IMR-90 (cell line): ENCODE measurements at regions not wholly inside any gene's neighbourhood (a gene's known extent, or its start where the extent isn't known, plus 50 kb on each side); places are given as distances from the start of the nearest gene placed in this dataset.

ENCODE experiments used
- ATAC-seq: fragments of 200-7000 bp; cut with Tn5 transposase; 2 replicates; pipeline ENCODE4 v1.9.1; 2020; ENCODE audit warnings: low read depth, mild to moderate bottlenecking, moderate library complexity
- BruUV-seq: library from RNA; stranded (reverse); fragments of 400-500 nt; replicated peaks from 2 replicates; lab custom pipeline; 2021; lab: Mats Ljungman, UMichigan
- CTCF ChIA-PET: fragments of 300-600 bp; formaldehyde crosslinking; extraction: SDS; loops from one replicate; lab custom pipeline; 2021; ENCODE audit warnings: antibody characterized with exemption; lab: Yijun Ruan, JAX
- POLR2A ChIA-PET: fragments of 300-600 bp; sonication (Branson Sonifier 250); formaldehyde crosslinking; loops from one replicate; lab custom pipeline; 2022; ENCODE audit warnings: antibody characterized with exemption; ENCODE audit not compliant: unreplicated experiment; lab: Charles Lee
- DNase-seq: peaks from one replicate; pipeline ENCODE4 v3.0.0; 2013
- H2AFZ ChIP-seq: replicated peaks from 2 replicates; pipeline ENCODE3; 2013; ENCODE audit warnings: low read length, mild to moderate bottlenecking; ENCODE audit not compliant: poor library complexity
- H2AK5ac ChIP-seq: 2 replicates; pipeline ENCODE4 v1.6.1; 2013; ENCODE audit warnings: low read depth, low read length, inconsistent platforms
- H2AK9ac ChIP-seq: replicated peaks from 2 replicates; pipeline ENCODE3; 2013; ENCODE audit warnings: mild to moderate bottlenecking, low read depth, low read length, moderate library complexity; ENCODE audit not compliant: poor library complexity
- H2BK120ac ChIP-seq: 2 replicates; pipeline ENCODE4 v1.6.1; 2013; ENCODE audit warnings: low read depth, low read length, inconsistent platforms
- H2BK15ac ChIP-seq: 3 replicates; pipeline ENCODE4 v1.6.1; 2013; ENCODE audit warnings: low read depth, low read length, inconsistent platforms
- H2BK20ac ChIP-seq: 2 replicates; pipeline ENCODE4 v1.6.1; 2013; ENCODE audit warnings: low read depth, mild to moderate bottlenecking, inconsistent platforms, low read length, moderate library complexity
- H2BK5ac ChIP-seq: 2 replicates; pipeline ENCODE4 v1.6.1; 2013; ENCODE audit warnings: mild to moderate bottlenecking, low read depth, low read length, inconsistent platforms; ENCODE audit not compliant: poor library complexity, severe bottlenecking
- H3K14ac ChIP-seq: replicated peaks from 2 replicates; pipeline ENCODE4 v1.6.1; 2013; ENCODE audit warnings: low read depth, low read length, inconsistent platforms
- H3K18ac ChIP-seq: 2 replicates; pipeline ENCODE4 v1.6.1; 2013; ENCODE audit warnings: low read depth, low read length, control low read depth
- H3K23ac ChIP-seq: 2 replicates; pipeline ENCODE4 v1.6.1; 2013; ENCODE audit warnings: low read depth, low read length, inconsistent platforms
- H3K27ac ChIP-seq: 2 replicates; pipeline ENCODE4 v1.5.1; 2013; ENCODE audit warnings: mild to moderate bottlenecking, control low read depth, low read length; ENCODE audit not compliant: insufficient read depth
- H3K27me3 ChIP-seq: 2 replicates; pipeline ENCODE4 v1.6.1; 2013; ENCODE audit warnings: low read length; ENCODE audit not compliant: control insufficient read depth, insufficient read depth
- H3K36me3 ChIP-seq: 2 replicates; pipeline ENCODE4 v1.6.1; 2013; ENCODE audit warnings: low read length, mixed read lengths; ENCODE audit not compliant: control insufficient read depth, insufficient read depth
- H3K4ac ChIP-seq: 2 replicates; pipeline ENCODE4 v1.6.1; 2013; ENCODE audit warnings: low read depth, low read length, inconsistent platforms
- H3K4me1 ChIP-seq: 2 replicates; pipeline ENCODE4 v1.6.1; 2013; ENCODE audit warnings: low read length, mixed read lengths; ENCODE audit not compliant: control insufficient read depth, insufficient read depth
- H3K4me2 ChIP-seq: 2 replicates; pipeline ENCODE4 v1.6.1; 2013; ENCODE audit warnings: low read depth, mild to moderate bottlenecking, control low read depth, low read length, moderate library complexity
- H3K4me3 ChIP-seq: 2 replicates; pipeline ENCODE4 v1.5.1; 2013; ENCODE audit warnings: low read depth, mild to moderate bottlenecking, control low read depth, low read length, moderate library complexity; ENCODE audit not compliant: insufficient read depth
- H3K56ac ChIP-seq: 2 replicates; pipeline ENCODE4 v1.6.1; 2013; ENCODE audit warnings: low read length, inconsistent platforms; ENCODE audit not compliant: insufficient read depth; ENCODE audit errors: extremely low read depth
- H3K79me1 ChIP-seq, 2 experiments: 2 replicates each; pipeline ENCODE4 v1.6.1; 2013; ENCODE audit warnings: low read length in 2 of 2, inconsistent platforms in 1 of 2, low read depth in 1 of 2
- H3K9ac ChIP-seq: 2 replicates; pipeline ENCODE4 v1.6.1; 2013; ENCODE audit warnings: low read depth, low read length, control low read depth
- H3K9me1 ChIP-seq: 2 replicates; pipeline ENCODE4 v1.6.1; 2013; ENCODE audit warnings: low read length, inconsistent platforms; ENCODE audit not compliant: insufficient read depth
- H3K9me3 ChIP-seq: 2 replicates; pipeline ENCODE4 v1.6.1; 2013; ENCODE audit warnings: low read length; ENCODE audit not compliant: control insufficient read depth, insufficient read depth
- H4K20me1 ChIP-seq: 2 replicates; pipeline ENCODE4 v1.6.1; 2013; ENCODE audit warnings: low read length, inconsistent platforms; ENCODE audit not compliant: insufficient read depth
- H4K5ac ChIP-seq: 2 replicates; pipeline ENCODE4 v1.6.1; 2013; ENCODE audit warnings: mild to moderate bottlenecking, low read depth, low read length, control low read depth
- H4K8ac ChIP-seq, 2 experiments: 2 replicates each; pipeline ENCODE4 v1.6.1; 2013; ENCODE audit warnings: low read depth in 2 of 2, low read length in 2 of 2, control low read depth in 1 of 2, inconsistent platforms in 1 of 2
- H4K91ac ChIP-seq: 2 replicates; pipeline ENCODE4 v1.6.1; 2013; ENCODE audit warnings: low read depth, low read length, inconsistent platforms; ENCODE audit not compliant: insufficient read depth
- CEBPB ChIP-seq: IDR thresholded peaks from 2 replicates; pipeline ENCODE4 v1.6.1; 2012; ENCODE audit warnings: low read depth, low read length, improper control_type of control experiment
- ELK1 ChIP-seq: fragments of 150-350 bp; IDR thresholded peaks from 2 replicates; pipeline ENCODE4 v1.6.1; 2016; ENCODE audit warnings: low read depth, mild to moderate bottlenecking, low read length, moderate library complexity, borderline replicate concordance
- FOS ChIP-seq: fragments of 150-350 bp; IDR thresholded peaks from 2 replicates; pipeline ENCODE4 v1.6.1; 2016; ENCODE audit warnings: low read depth, low read length
- MAFK ChIP-seq: IDR thresholded peaks from 2 replicates; pipeline ENCODE4 v1.6.1; 2012; ENCODE audit warnings: low read depth, low read length, improper control_type of control experiment
- MXI1 ChIP-seq: IDR thresholded peaks from 2 replicates; pipeline ENCODE4 v1.6.1; 2012; ENCODE audit warnings: low read depth, mild to moderate bottlenecking, low read length, moderate library complexity, borderline replicate concordance
- NFE2L2 ChIP-seq: fragments of 150-350 bp; IDR thresholded peaks from 2 replicates; pipeline ENCODE4 v1.6.1; 2016; ENCODE audit warnings: low read depth, mild to moderate bottlenecking, low read length
- POLR2A ChIP-seq: IDR thresholded peaks from 2 replicates; pipeline ENCODE4 v1.6.1; 2012; ENCODE audit warnings: mild to moderate bottlenecking, low read depth, low read length
- RCOR1 ChIP-seq: IDR thresholded peaks from 2 replicates; pipeline ENCODE4 v1.6.1; 2012; ENCODE audit warnings: mild to moderate bottlenecking, low read length, improper control_type of control experiment; ENCODE audit not compliant: insufficient replicate concordance
- RFX5 ChIP-seq: IDR thresholded peaks from 2 replicates; pipeline ENCODE4 v1.8.0; 2012; ENCODE audit warnings: low read depth, mild to moderate bottlenecking, low read length, moderate library complexity
- SMC3 ChIP-seq: fragments of 150-350 bp; IDR thresholded peaks from 2 replicates; pipeline ENCODE4 v1.6.1; 2016; ENCODE audit warnings: low read depth, mild to moderate bottlenecking, antibody characterized with exemption, low read length, moderate library complexity
- USF2 ChIP-seq: fragments of 150-350 bp; IDR thresholded peaks from 2 replicates; pipeline ENCODE4 v1.6.1; 2017; ENCODE audit warnings: mild to moderate bottlenecking, antibody characterized with exemption, low read length, low read depth
- dilution Hi-C: fragments of 300-500 bp; cut with HindIII; formaldehyde crosslinking; loops from one replicate; pipeline ENCODE4 v1.14.3; 2018; ENCODE audit warnings: low sequenced_read_pairs; ENCODE audit not compliant: unreplicated experiment
- in situ Hi-C: fragments of 300-500 bp; cut with MboI; formaldehyde crosslinking; loops from 3 replicates; pipeline ENCODE4 v1.14.3; 2019; ENCODE audit warnings: low sequenced_read_pairs, inconsistent platforms, mixed read lengths
- intact Hi-C: fragments of 100-400 bp; cut with micrococcal nuclease; formaldehyde crosslinking; loops from 2 replicates; pipeline ENCODE4 v1.10.0; 2022
- TF ChIP-seq, protein P1 (sequence below): conservative IDR thresholded peaks from 2 replicates; pipeline ENCODE4 v1.5.1; 2012; ENCODE audit warnings: mild to moderate bottlenecking, low read depth, low read length, improper control_type of control experiment

- Histone ChIP-seq H3K23ac (no peak overlapping the region), H3K9ac (no peak overlapping the region), H2BK15ac (no peak overlapping the region), H2BK20ac (no peak overlapping the region), H3K14ac (no peak overlapping the region), H3K36me3 (no peaks in the 10 kb centered on the region), H3K4me3 (no peak overlapping the region), H3K9me1 (no peaks in the 10 kb centered on the region), H3K4ac (no peak overlapping the region), H4K91ac (no peak overlapping the region), H4K8ac (no peak overlapping the region), H3K79me1 (no peaks in the 10 kb centered on the region), H2BK5ac (no peak overlapping the region), H2AK9ac (no peak overlapping the region), H3K27me3 (0 out of 2 replicates have a peak, but pooled peaks cover 1% of the 10 kb centered on the region), H3K56ac (no peak overlapping the region), H3K4me1 (no peaks in the 10 kb centered on the region), H2AK5ac (no peak overlapping the region), H3K4me2 (no peak overlapping the region), H2BK120ac (no peak overlapping the region), H4K20me1 (no peaks in the 10 kb centered on the region), H3K18ac (no peak overlapping the region), H2AFZ (no peak overlapping the region), H4K5ac (no peak overlapping the region), H3K27ac (no peak overlapping the region), H3K9me3 (no peaks in the 10 kb centered on the region)
- ChIA-PET CTCF (no interaction called here), POLR2A (no interaction called here)
- ATAC-seq (no peak), DNase-seq (no peak)
- dilution Hi-C loops (no loop called here), intact Hi-C loops (no loop called here), in situ Hi-C loops (no loop called here)
- no TSS peak for BruUV-seq
- no peak for TF ChIP-seq NFE2L2
- no peak for TF ChIP-seq SMC3
- TF ChIP-seq FOS: no peak
- TF ChIP-seq MAFK: no peak
- no peak for TF ChIP-seq RFX5
- no peak for TF ChIP-seq RCOR1
- TF ChIP-seq CEBPB: no peak
- no peak for TF ChIP-seq ELK1
- TF ChIP-seq, protein P1, sequence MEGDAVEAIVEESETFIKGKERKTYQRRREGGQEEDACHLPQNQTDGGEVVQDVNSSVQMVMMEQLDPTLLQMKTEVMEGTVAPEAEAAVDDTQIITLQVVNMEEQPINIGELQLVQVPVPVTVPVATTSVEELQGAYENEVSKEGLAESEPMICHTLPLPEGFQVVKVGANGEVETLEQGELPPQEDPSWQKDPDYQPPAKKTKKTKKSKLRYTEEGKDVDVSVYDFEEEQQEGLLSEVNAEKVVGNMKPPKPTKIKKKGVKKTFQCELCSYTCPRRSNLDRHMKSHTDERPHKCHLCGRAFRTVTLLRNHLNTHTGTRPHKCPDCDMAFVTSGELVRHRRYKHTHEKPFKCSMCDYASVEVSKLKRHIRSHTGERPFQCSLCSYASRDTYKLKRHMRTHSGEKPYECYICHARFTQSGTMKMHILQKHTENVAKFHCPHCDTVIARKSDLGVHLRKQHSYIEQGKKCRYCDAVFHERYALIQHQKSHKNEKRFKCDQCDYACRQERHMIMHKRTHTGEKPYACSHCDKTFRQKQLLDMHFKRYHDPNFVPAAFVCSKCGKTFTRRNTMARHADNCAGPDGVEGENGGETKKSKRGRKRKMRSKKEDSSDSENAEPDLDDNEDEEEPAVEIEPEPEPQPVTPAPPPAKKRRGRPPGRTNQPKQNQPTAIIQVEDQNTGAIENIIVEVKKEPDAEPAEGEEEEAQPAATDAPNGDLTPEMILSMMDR: no peak
- TF ChIP-seq USF2: no peak
- no peak for TF ChIP-seq POLR2A
- TF ChIP-seq MXI1: no peak
Measured at GRCh38 chr1:86636898-86637297, 67.5 kb upstream of the SH3GLB1 start.
